C4-2B (cell line): ENCODE measurements at regions not wholly inside any gene's neighbourhood (a gene's known extent, or its start where the extent isn't known, plus 50 kb on each side); places are given as distances from the start of the nearest gene placed in this dataset.

Source experiments
- H3K27ac ChIP-seq: fragments of 450-650 bp; 2 replicates; pipeline ENCODE4 v1.5.1; 2017
- ZFX ChIP-seq: fragments of 450-650 bp; IDR thresholded peaks from 2 replicates; pipeline ENCODE4 v1.6.1; 2017
- TF ChIP-seq, protein P1 (sequence below): fragments of 450-650 bp; conservative IDR thresholded peaks from 2 replicates; pipeline ENCODE4 v1.5.1; 2017; ENCODE audit warnings: mild to moderate bottlenecking

DNA sequence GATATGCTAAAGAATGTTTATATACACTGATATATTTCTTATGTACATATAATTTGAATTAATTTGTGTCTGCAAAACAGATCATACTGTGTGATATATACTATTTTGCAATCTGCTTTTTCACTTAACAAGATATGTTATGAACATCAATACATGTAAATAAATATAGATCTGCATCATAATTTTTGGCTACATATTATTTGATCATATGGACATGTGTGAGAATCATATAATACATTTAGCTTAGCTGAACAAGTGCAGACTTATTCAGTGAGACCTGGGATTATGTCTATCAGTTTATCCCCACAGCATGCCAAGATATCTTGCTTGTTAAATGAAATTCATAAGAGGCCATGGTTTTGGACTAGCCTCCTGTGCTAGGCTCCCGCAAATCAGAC is 474.3 kb downstream of the ARHGEF28 start:
- TF ChIP-seq, protein P1, sequence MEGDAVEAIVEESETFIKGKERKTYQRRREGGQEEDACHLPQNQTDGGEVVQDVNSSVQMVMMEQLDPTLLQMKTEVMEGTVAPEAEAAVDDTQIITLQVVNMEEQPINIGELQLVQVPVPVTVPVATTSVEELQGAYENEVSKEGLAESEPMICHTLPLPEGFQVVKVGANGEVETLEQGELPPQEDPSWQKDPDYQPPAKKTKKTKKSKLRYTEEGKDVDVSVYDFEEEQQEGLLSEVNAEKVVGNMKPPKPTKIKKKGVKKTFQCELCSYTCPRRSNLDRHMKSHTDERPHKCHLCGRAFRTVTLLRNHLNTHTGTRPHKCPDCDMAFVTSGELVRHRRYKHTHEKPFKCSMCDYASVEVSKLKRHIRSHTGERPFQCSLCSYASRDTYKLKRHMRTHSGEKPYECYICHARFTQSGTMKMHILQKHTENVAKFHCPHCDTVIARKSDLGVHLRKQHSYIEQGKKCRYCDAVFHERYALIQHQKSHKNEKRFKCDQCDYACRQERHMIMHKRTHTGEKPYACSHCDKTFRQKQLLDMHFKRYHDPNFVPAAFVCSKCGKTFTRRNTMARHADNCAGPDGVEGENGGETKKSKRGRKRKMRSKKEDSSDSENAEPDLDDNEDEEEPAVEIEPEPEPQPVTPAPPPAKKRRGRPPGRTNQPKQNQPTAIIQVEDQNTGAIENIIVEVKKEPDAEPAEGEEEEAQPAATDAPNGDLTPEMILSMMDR, result no peak
- no peak for TF ChIP-seq ZFX
- no peak overlapping the region for H3K27ac ChIP-seq

DNA sequence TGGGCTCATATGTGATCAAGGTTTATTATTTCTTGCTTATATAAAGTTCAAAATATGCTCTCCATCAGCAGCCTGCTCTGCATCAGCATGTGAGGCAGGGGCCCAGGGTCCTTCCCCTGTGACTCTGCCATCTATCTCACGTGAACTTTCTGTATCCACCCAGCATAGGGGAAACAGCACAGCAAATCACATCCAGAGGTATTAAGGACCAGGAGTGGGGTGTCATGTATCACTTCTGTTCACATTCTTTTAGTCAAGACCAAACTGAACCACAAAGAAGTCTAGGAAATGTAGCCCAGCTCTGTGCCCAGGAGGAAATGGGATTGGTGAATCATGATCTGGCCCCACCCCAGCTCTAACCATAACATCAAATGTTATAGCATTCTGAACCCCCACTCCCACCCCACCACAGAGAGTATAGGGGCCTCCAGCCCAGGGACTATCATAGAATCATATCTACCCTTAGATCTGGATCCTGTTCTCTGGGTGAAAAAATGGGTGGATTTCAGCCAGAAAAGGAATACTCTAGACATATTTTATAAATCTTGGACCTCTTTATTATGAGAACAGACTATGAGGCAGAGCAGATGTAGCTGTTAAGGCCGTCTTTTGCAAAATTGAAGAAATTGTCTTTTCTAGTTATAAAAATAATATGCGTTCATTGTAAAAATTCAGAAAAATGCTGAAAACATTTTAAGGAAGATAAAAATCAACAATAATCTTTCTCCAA is 473.7 kb downstream of the ARHGEF28 start:
- no peak for TF ChIP-seq ZFX
- TF ChIP-seq, protein P1, result no peak
- H3K27ac ChIP-seq, result no peak overlapping the region

GRCh38 chr5:74098941-74099340 is 472.9 kb downstream of the ARHGEF28 start:
- TF ChIP-seq ZFX, result no peak
- TF ChIP-seq, protein P1, result no peak
- H3K27ac ChIP-seq, result no peak overlapping the region

- TF ChIP-seq, protein P1, result no peak
- TF ChIP-seq ZFX, result no peak
- no peak overlapping the region for H3K27ac ChIP-seq
Observed at GRCh38 chr5:74098456-74098855, 472.5 kb downstream of the ARHGEF28 start.

DNA sequence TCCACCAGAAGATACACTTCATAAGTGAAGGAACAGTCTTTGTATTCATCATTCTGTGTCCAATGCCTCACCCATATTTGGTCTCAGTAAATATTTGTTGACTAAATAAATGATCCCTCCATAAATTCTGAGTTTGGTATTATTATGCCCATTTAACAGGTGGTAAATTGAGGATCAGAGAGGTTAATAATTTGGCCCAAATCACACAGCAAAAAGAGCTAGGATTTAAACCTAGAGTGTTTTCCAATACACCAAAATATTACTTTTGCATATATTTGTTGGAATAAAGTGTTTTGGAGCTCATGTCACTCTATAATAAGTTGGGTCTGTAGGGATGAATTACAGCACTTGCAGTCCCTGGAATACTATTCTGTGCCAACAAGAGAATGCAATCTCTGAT is 470.3 kb downstream of the ARHGEF28 start:
- no peak overlapping the region for H3K27ac ChIP-seq
- TF ChIP-seq ZFX, result no peak
- TF ChIP-seq, protein P1, result no peak

- no peak overlapping the region for H3K27ac ChIP-seq
- TF ChIP-seq ZFX, result no peak
- TF ChIP-seq, protein P1, result no peak
Observed at GRCh38 chr5:74095871-74096270, 469.9 kb downstream of the ARHGEF28 start.

DNA sequence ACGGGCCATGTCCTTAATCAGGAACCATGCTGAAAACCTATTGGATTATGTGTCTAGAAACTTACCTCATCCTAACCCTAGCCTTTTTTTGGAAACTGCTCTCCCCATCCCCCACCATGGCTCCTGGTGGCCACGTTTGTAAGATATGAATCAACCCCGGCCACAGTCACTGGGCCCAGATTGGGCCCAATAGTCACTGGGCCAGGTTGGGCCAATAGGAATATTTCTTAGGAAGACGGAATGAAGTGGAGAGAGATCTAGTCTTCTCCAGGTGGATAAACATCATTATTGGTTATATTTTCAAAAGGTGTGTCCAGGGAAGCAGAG is 468.7 kb downstream of the ARHGEF28 start:
- no peak overlapping the region for H3K27ac ChIP-seq
- TF ChIP-seq, protein P1, result no peak
- no peak for TF ChIP-seq ZFX
